Neural crest cell (in vitro differentiated cells): ENCODE measurements at regions not wholly inside any gene's neighbourhood (a gene's known extent, or its start where the extent isn't known, plus 50 kb on each side); places are given as distances from the start of the nearest gene placed in this dataset.

Experiments used
- DNase-seq: peaks from one replicate; pipeline ENCODE4 v3.0.0; 2021; ENCODE audit warnings: low read depth, mixed read lengths, low spot score
- H3K27ac Mint-ChIP-seq: one replicate; pipeline ENCODE4 v1.8.0; 2021; ENCODE audit warnings: mild to moderate bottlenecking, mixed read lengths; ENCODE audit not compliant: unreplicated experiment
- H3K27me3 Mint-ChIP-seq: 2 replicates; pipeline ENCODE4 v1.8.0; 2021; ENCODE audit warnings: low read depth, mild to moderate bottlenecking, mixed read lengths
- H3K36me3 Mint-ChIP-seq: 2 replicates; pipeline ENCODE4 v1.8.0; 2021; ENCODE audit warnings: low read depth, mild to moderate bottlenecking, mixed read lengths
- H3K4me1 Mint-ChIP-seq: 2 replicates; pipeline ENCODE4 v1.8.0; 2021; ENCODE audit warnings: mixed read lengths
- H3K4me3 Mint-ChIP-seq: one replicate; pipeline ENCODE4 v1.8.0; 2021; ENCODE audit warnings: mild to moderate bottlenecking, mixed read lengths
- H3K9me3 Mint-ChIP-seq: 2 replicates; pipeline ENCODE4 v1.8.0; 2021; ENCODE audit warnings: mixed read lengths
- TF ChIP-seq, protein P1 (sequence below): fragments of 200-600 bp; sonication (generic); conservative IDR thresholded peaks from 2 replicates; pipeline ENCODE4 v1.5.0; 2021; ENCODE audit warnings: antibody characterized with exemption, mild to moderate bottlenecking

DNA sequence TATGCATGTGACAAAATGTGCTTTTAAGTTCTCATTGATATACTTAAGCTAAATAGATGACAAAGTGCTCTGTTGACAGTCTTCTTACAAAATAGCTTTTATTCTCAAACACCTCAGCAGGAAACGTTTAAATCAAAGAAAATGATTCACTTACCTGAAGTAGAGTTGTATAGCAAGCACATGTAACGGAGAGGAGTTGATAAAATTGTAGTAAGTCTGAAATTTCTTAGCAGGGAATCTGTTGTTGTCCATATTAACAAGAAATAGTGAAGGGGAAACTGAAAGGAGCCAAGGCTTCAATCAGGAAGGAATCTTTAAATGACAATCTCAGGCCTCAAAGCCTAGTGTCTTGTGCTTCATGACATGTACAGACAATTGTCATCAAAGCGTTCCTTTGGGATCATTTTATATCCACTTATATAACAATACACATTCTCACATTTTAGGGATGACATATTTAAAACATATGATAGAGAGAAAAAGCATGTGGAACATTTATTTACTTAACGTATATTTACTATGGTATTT lies 2010.2 kb upstream of the IGFBP7 start:
- Mint-ChIP-seq H3K4me3 (no peak overlapping the region), H3K27ac (no peak overlapping the region), H3K9me3 (no peaks in the 10 kb centered on the region), H3K36me3 (no peaks in the 10 kb centered on the region), H3K4me1 (peaks cover 3% of the 10 kb centered on the region), H3K27me3 (no peaks in the 10 kb centered on the region)
- DNase-seq, result no peak
- TF ChIP-seq, protein P1, sequence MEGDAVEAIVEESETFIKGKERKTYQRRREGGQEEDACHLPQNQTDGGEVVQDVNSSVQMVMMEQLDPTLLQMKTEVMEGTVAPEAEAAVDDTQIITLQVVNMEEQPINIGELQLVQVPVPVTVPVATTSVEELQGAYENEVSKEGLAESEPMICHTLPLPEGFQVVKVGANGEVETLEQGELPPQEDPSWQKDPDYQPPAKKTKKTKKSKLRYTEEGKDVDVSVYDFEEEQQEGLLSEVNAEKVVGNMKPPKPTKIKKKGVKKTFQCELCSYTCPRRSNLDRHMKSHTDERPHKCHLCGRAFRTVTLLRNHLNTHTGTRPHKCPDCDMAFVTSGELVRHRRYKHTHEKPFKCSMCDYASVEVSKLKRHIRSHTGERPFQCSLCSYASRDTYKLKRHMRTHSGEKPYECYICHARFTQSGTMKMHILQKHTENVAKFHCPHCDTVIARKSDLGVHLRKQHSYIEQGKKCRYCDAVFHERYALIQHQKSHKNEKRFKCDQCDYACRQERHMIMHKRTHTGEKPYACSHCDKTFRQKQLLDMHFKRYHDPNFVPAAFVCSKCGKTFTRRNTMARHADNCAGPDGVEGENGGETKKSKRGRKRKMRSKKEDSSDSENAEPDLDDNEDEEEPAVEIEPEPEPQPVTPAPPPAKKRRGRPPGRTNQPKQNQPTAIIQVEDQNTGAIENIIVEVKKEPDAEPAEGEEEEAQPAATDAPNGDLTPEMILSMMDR, result no peak

DNA sequence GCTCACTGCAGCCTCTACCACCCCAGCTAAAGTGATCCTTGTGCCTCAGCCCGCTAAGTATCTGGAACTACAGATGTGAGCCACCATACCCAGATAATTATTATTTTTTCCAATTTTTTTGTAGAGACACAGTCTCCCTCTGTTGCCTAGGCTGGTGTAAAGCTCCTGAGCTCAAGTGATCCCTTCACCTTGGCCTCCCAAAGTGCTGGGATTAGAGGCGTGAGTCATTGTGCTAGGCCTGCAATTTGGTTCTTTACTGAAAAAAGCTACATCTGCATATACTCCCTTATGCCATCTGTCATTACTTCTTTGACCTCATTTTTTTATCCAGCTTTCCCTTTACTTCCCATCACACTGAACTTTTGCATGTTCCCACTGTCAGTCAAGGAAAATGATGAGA lies 2012.4 kb upstream of the IGFBP7 start:
- no peak for DNase-seq
- Mint-ChIP-seq H3K4me3 (no peak overlapping the region), H3K27ac (no peak overlapping the region), H3K4me1 (peaks cover 7% of the 10 kb centered on the region), H3K27me3 (no peaks in the 10 kb centered on the region), H3K36me3 (no peaks in the 10 kb centered on the region), H3K9me3 (no peaks in the 10 kb centered on the region)
- TF ChIP-seq, protein P1, result no peak

DNA sequence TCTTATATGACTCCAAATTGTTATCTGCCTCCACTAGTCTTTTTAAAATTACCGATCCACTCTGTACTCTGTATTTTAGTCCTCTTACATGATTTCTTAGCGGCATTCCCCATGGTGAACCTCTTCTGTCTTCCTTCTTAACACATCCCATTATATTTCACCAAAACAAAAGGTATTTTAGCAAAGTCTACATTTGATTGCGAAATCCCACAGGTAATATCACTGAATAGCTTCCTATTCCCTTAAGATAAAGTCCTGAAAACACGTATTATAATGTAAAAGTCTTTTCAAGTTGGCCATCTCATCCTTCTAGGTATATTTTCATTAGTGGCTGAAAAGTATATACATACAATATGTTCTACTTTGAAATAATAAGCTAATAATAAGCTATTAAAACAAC lies 2016.0 kb upstream of the IGFBP7 start:
- Mint-ChIP-seq H3K27me3 (no peaks in the 10 kb centered on the region), H3K9me3 (no peaks in the 10 kb centered on the region), H3K4me1 (peaks cover 4% of the 10 kb centered on the region), H3K36me3 (no peaks in the 10 kb centered on the region), H3K27ac (no peak overlapping the region), H3K4me3 (no peak overlapping the region)
- no peak for DNase-seq
- TF ChIP-seq, protein P1, result no peak

DNA sequence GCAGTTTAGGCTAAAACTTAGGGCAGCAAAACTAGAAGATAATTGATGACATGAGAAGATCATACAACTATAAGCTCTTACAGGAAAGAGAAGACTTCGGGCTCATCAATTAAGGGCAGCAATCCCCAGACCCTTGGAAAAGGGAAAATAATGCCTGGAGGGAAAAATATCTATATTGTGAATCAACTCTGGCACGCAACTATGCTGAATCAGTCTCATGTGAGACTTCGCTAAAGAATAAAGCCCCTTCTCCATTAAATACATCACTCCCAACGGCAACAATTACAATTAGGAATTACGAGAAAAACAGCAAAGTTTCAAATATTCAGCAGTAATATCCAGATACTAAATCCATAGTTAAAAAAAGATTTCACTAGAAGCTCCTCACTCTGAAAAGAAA lies 2016.8 kb upstream of the IGFBP7 start:
- no peaks in the 10 kb centered on the region for H3K27me3 Mint-ChIP-seq
- no peak overlapping the region for H3K4me3 Mint-ChIP-seq
- TF ChIP-seq, protein P1, result no peak
- peak overlapping the region; percentile 75 for H3K27ac Mint-ChIP-seq
- H3K36me3 Mint-ChIP-seq, result no peaks in the 10 kb centered on the region
- H3K4me1 Mint-ChIP-seq, result peaks cover 3% of the 10 kb centered on the region
- H3K9me3 Mint-ChIP-seq, result no peaks in the 10 kb centered on the region
- DNase-seq, result no peak

DNA sequence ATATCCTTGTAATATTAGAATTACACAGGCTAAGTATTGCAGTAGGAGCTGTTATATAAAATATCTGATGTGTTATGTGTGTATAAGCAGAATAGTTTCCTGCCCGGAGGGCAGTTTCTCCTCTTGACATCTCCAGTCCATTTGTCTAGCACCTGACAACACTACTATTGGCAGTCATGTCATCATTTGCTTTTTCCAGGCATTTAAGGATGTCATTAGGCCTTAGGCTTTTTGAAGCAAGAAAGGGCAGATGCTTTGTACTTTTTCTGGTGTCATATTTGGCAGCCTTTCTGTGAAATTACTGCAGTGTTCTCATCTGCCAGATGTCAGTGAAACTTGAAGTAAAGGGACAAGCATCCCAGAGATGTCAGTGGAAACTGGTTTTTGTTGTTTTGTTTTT lies 2017.6 kb upstream of the IGFBP7 start:
- no peak for DNase-seq
- Mint-ChIP-seq H3K36me3 (no peaks in the 10 kb centered on the region), H3K27ac (no peak overlapping the region), H3K4me1 (peaks cover 3% of the 10 kb centered on the region), H3K9me3 (no peaks in the 10 kb centered on the region), H3K27me3 (no peaks in the 10 kb centered on the region), H3K4me3 (no peak overlapping the region)
- TF ChIP-seq, protein P1, result no peak
